ENCODE measurements at regions not wholly inside any gene's neighbourhood (a gene's known extent, or its start where the extent isn't known, plus 50 kb on each side); places are given as distances from the start of the nearest gene placed in this dataset.

GRCh38 chr15:101556273-101556672 is 66.8 kb upstream of the PCSK6 start:
- no peak overlapping the region for H3K27ac Mint-ChIP-seq
- H3K27ac ChIP-seq (ENCODE audit: insufficient read length, low read depth, low read length): no peak overlapping the region
- H2AFZ ChIP-seq (ENCODE audit: low read length): no peak overlapping the region

More at GRCh38 chr15:101556273-101556672, 66.8 kb upstream of the PCSK6 start:
- no peak overlapping the region for H2BK5ac ChIP-seq (ENCODE audit: insufficient read length, low read length)
- no peak overlapping the region for H3K14ac ChIP-seq (ENCODE audit: insufficient read depth, low read length)
- H3K79me1 ChIP-seq (ENCODE audit: insufficient read depth, low read depth, low read length, poor library complexity, severe bottlenecking): no peaks in the 10 kb centered on the region
- H4K8ac ChIP-seq (replicated peaks; ENCODE audit: insufficient read length, low read depth, low read length): no peak overlapping the region
- no peaks in the 10 kb centered on the region for H3K36me3 Mint-ChIP-seq (ENCODE audit: insufficient read depth in 1 of 3, low read depth in 3 of 3)
- no peak overlapping the region for H4K5ac ChIP-seq (ENCODE audit: insufficient read length, low read depth, low read length)
- H3K4me3 Mint-ChIP-seq: no peak overlapping the region
- no peak overlapping the region for H2BK15ac ChIP-seq (ENCODE audit: low read depth, low read length)
- H3K9me3 ChIP-seq (ENCODE audit: control insufficient read depth, low read depth, low read length): no peaks in the 10 kb centered on the region
- no peak overlapping the region for H3K4ac ChIP-seq (ENCODE audit: low read depth, low read length)
- H3K23ac ChIP-seq (ENCODE audit: insufficient read length, low read depth, low read length): no peak overlapping the region
- no peaks in the 10 kb centered on the region for H3K27me3 ChIP-seq (ENCODE audit: insufficient read depth, low read length)
- H3K56ac ChIP-seq (ENCODE audit: insufficient read length, low read depth, low read length): no peak overlapping the region
- no CpG with 5 or more reads among the region's 16 CpGs for WGBS (ENCODE audit: extremely low coverage, insufficient read length, low lambda C conversion rate)
- no peak overlapping the region for H2BK120ac ChIP-seq (ENCODE audit: low read depth, low read length, poor library complexity, severe bottlenecking)
- no peak overlapping the region for H3K18ac ChIP-seq (ENCODE audit: insufficient read length, low read depth, low read length)
- no peaks in the 10 kb centered on the region for H4K20me1 ChIP-seq (ENCODE audit: control insufficient read depth, insufficient read depth, insufficient read length)
- peaks cover 3% of the 10 kb centered on the region for H3K27me3 Mint-ChIP-seq (ENCODE audit: low read depth)
- H2AK5ac ChIP-seq (ENCODE audit: insufficient read length, low read length): no peak overlapping the region
- no peak overlapping the region for H3T11ph ChIP-seq (ENCODE audit: low read length)
- H4K91ac ChIP-seq (ENCODE audit: insufficient read length, low read depth, low read length): no peak overlapping the region
- H2BK12ac ChIP-seq (ENCODE audit: insufficient read length, low read depth, low read length): no peak overlapping the region
- no peak for DNase-seq
- no peak for TF ChIP-seq CTCF (conservative IDR thresholded peaks at IDR 0.05)
- H3K79me2 ChIP-seq (ENCODE audit: insufficient read depth, low read length): no peaks in the 10 kb centered on the region
- H3K9me3 Mint-ChIP-seq: 0 out of 5 replicates have a peak, but pooled peaks cover 0 to 2% of the 10 kb centered on the region in 2 experiments
- H3K4me1 Mint-ChIP-seq: peaks cover 9% of the 10 kb centered on the region in 2 experiments
- no peaks in the 10 kb centered on the region for H3K4me1 ChIP-seq (ENCODE audit: insufficient read depth, low read length)
- no peak overlapping the region for H2BK20ac ChIP-seq (ENCODE audit: low read depth, low read length, poor library complexity, severe bottlenecking)
- H3K23me2 ChIP-seq (ENCODE audit: insufficient read length, low read depth, low read length, poor library complexity, severe bottlenecking): no peaks in the 10 kb centered on the region
- H3K4me2 ChIP-seq (ENCODE audit: insufficient read depth, insufficient read length, low read length): no peak overlapping the region
- H3K9ac ChIP-seq (ENCODE audit: extremely low read depth, insufficient read length, low read length): no peak overlapping the region

Measured in H9 (cell line).